ENCODE measurements at regions not wholly inside any gene's neighbourhood (a gene's known extent, or its start where the extent isn't known, plus 50 kb on each side); places are given as distances from the start of the nearest gene placed in this dataset.

DNA sequence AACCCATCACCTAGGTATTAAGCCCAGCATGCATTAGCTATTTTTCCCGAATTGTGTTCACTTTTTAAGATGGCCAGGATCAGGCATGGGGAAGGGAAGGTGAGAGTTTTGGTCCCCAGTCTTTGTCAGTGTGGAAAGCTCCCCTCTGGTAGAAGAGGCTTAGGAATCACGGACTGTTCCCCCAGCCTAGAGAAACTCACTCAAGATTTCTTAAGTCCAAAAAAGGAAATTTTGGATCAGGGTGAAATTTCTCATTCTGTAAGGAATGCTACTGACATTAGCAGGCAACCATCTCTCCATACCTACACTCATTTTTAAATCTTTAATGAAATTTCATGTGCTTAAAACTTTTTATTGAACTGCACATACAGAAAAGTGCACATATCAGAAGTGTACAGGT is 70.3 kb upstream of the GALNT15 start:
- Mint-ChIP-seq H3K4me1 (peaks cover 5% of the 10 kb centered on the region; the same call in 2 of the 3 replicates), H3K9me3 (no peaks in the 10 kb centered on the region; the same call in 2 of the 3 replicates), H3K4me3 (no peak overlapping the region), H3K27ac (no peak overlapping the region), H3K27me3 (ENCODE audit: insufficient read depth, low read depth, poor library complexity) (no peaks in the 10 kb centered on the region), H3K36me3 (ENCODE audit: low read depth) (no peaks in the 10 kb centered on the region)
- Histone ChIP-seq H3K4me1 (ENCODE audit: insufficient read depth) (no peaks in the 10 kb centered on the region), H3K4me2 (no peak overlapping the region), H4K20me1 (replicated peaks; ENCODE audit: insufficient read depth) (no peaks in the 10 kb centered on the region), H3K4me3 (no peak overlapping the region), H2AFZ (no peak overlapping the region), H3F3A (replicated peaks; ENCODE audit: low read depth) (no peaks in the 10 kb centered on the region), H3K27me3 (ENCODE audit: insufficient read depth) (no peaks in the 10 kb centered on the region), H3K79me2 (replicated peaks; ENCODE audit: insufficient read depth) (no peaks in the 10 kb centered on the region), H3K27ac (ENCODE audit: low read depth) (no peak overlapping the region), H3K9me2 (ENCODE audit: insufficient read depth) (peaks cover 5% of the 10 kb centered on the region; the same call in 1 of the 2 replicates), H3K36me3 (ENCODE audit: insufficient read depth) (no peaks in the 10 kb centered on the region)
- TF ChIP-seq STAT1 (IDR thresholded peaks at IDR 0.05; ENCODE audit: unreplicated experiment) (no peak), REST (IDR thresholded peaks at IDR 0.05; ENCODE audit: unreplicated experiment) (no peak), ZNF114 (CRISPR knock-in tag; IDR thresholded peaks at IDR 0.05) (no peak), CTCF (conservative IDR thresholded peaks at IDR 0.05; ENCODE audit: low read depth in 2 of 2) (no peak), POLR2AphosphoS5 (IDR thresholded peaks at IDR 0.05; ENCODE audit: low read depth) (no peak), CREB1 (CRISPR knock-in tag; IDR thresholded peaks at IDR 0.05; ENCODE audit: low read depth) (no peak), EZH2phosphoT487 (IDR thresholded peaks at IDR 0.05; ENCODE audit: unreplicated experiment) (no peak), EZH2 (IDR thresholded peaks at IDR 0.05; ENCODE audit: low read depth, unreplicated experiment) (no peak), JUNB (IDR thresholded peaks at IDR 0.05; ENCODE audit: unreplicated experiment) (no peak), NANOG (IDR thresholded peaks at IDR 0.05; ENCODE audit: borderline replicate concordance) (no peak), ETS1 (IDR thresholded peaks at IDR 0.05) (no peak), ZNF331 (CRISPR knock-in tag; IDR thresholded peaks at IDR 0.05; ENCODE audit: low read depth) (no peak)
- TF ChIP-seq, protein P1, sequence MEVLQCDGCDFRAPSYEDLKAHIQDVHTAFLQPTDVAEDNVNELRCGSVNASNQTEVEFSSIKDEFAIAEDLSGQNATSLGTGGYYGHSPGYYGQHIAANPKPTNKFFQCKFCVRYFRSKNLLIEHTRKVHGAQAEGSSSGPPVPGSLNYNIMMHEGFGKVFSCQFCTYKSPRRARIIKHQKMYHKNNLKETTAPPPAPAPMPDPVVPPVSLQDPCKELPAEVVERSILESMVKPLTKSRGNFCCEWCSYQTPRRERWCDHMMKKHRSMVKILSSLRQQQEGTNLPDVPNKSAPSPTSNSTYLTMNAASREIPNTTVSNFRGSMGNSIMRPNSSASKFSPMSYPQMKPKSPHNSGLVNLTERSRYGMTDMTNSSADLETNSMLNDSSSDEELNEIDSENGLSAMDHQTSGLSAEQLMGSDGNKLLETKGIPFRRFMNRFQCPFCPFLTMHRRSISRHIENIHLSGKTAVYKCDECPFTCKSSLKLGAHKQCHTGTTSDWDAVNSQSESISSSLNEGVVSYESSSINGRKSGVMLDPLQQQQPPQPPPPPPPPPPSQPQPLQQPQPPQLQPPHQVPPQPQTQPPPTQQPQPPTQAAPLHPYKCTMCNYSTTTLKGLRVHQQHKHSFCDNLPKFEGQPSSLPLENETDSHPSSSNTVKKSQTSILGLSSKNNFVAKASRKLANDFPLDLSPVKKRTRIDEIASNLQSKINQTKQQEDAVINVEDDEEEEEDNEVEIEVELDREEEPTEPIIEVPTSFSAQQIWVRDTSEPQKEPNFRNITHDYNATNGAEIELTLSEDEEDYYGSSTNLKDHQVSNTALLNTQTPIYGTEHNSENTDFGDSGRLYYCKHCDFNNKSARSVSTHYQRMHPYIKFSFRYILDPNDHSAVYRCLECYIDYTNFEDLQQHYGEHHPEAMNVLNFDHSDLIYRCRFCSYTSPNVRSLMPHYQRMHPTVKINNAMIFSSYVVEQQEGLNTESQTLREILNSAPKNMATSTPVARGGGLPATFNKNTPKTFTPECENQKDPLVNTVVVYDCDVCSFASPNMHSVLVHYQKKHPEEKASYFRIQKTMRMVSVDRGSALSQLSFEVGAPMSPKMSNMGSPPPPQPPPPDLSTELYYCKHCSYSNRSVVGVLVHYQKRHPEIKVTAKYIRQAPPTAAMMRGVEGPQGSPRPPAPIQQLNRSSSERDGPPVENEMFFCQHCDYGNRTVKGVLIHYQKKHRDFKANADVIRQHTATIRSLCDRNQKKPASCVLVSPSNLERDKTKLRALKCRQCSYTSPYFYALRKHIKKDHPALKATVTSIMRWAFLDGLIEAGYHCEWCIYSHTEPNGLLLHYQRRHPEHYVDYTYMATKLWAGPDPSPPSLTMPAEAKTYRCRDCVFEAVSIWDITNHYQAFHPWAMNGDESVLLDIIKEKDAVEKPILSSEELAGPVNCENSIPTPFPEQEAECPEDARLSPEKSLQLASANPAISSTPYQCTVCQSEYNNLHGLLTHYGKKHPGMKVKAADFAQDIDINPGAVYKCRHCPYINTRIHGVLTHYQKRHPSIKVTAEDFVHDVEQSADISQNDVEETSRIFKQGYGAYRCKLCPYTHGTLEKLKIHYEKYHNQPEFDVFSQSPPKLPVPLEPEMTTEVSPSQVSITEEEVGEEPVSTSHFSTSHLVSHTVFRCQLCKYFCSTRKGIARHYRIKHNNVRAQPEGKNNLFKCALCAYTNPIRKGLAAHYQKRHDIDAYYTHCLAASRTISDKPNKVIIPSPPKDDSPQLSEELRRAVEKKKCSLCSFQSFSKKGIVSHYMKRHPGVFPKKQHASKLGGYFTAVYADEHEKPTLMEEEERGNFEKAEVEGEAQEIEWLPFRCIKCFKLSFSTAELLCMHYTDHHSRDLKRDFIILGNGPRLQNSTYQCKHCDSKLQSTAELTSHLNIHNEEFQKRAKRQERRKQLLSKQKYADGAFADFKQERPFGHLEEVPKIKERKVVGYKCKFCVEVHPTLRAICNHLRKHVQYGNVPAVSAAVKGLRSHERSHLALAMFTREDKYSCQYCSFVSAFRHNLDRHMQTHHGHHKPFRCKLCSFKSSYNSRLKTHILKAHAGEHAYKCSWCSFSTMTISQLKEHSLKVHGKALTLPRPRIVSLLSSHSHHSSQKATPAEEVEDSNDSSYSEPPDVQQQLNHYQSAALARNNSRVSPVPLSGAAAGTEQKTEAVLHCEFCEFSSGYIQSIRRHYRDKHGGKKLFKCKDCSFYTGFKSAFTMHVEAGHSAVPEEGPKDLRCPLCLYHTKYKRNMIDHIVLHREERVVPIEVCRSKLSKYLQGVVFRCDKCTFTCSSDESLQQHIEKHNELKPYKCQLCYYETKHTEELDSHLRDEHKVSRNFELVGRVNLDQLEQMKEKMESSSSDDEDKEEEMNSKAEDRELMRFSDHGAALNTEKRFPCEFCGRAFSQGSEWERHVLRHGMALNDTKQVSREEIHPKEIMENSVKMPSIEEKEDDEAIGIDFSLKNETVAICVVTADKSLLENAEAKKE (CRISPR knock-in tag; IDR thresholded peaks at IDR 0.05), result no peak
- DNase-seq (ENCODE audit: low spot score), result no peak
- no peak for ATAC-seq
